ENCODE measurements at regions not wholly inside any gene's neighbourhood (a gene's known extent, or its start where the extent isn't known, plus 50 kb on each side); places are given as distances from the start of the nearest gene placed in this dataset.

DNA sequence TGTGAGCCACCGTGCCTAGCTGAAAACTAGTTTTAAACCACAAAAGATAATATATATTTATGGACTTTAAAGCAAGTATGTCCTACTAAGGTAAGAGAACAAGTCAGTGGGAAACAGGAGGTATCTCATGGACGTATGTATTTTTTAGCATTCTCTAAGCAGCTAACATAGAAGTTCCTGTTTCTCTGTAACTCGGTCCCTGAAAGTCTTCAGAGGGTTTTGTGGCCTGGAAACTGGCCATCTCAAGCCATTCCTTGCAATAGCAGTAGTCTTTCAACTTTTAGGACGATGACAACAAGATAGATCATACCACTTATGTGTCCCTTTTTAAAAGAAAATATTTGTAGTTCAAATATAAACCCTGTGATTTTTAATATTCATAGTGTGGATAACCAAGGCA, 95.6 kb upstream of the RALGAPA2 start:
- intact Hi-C loops (cut with DNase I; ENCODE audit: low total_unique reads) = no loop called here

DNA sequence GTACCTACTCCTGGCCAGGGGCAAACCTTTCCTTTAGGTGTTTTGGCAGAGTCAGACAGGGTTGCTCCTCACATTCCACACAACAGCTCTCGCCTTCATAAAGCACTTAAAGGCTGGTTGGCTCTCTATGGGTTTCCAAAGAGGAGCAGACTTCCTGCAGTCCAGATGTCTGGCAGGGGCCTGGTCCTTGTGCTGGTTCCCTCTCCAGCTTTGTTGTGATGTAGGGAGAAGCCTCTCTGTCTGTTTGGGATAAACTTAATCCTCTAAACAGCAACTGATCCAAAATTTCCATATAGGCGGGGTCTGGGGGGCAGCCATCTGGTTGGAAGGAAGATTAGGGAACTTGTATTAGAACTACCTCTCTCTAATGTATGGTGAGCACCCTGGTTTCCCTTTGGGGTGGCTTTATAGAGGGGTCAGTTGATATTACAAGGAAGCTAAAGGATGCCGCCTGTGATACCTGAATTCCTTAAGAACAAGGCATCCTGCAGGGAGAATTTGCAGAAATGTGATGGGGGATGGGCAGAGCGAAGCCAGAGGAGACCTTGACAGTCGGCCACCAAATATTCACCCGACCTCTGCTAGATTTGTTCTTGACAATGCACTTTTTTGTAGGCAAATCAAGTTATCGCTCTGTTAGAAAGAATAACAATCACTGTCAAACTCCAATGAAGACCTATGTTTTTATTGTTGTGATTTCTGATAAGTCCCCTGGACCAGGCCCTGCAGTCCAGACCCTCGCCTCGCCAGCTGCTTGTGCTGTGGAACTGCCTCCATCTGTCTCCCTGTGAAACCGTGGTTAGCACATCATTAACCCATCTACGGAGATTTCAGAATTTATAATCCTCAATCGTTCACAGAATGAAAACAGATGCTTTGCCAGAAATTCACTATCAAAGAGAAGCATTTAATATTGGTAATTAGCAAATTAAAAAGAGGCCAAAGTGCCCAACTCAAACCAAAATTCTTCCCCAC, 94.0 kb upstream of the RALGAPA2 start:
- Histone ChIP-seq H3K4me1 (peaks cover 0 to 4% of the 10 kb centered on the region in 2 donors), H3K27ac (no peak overlapping the region), H3K27me3 (no peaks in the 10 kb centered on the region), H3K36me3 (no peaks in the 10 kb centered on the region), H3K4me3 (no peak overlapping the region), H3K9me3 (no peaks in the 10 kb centered on the region)
- TF ChIP-seq, protein P1, sequence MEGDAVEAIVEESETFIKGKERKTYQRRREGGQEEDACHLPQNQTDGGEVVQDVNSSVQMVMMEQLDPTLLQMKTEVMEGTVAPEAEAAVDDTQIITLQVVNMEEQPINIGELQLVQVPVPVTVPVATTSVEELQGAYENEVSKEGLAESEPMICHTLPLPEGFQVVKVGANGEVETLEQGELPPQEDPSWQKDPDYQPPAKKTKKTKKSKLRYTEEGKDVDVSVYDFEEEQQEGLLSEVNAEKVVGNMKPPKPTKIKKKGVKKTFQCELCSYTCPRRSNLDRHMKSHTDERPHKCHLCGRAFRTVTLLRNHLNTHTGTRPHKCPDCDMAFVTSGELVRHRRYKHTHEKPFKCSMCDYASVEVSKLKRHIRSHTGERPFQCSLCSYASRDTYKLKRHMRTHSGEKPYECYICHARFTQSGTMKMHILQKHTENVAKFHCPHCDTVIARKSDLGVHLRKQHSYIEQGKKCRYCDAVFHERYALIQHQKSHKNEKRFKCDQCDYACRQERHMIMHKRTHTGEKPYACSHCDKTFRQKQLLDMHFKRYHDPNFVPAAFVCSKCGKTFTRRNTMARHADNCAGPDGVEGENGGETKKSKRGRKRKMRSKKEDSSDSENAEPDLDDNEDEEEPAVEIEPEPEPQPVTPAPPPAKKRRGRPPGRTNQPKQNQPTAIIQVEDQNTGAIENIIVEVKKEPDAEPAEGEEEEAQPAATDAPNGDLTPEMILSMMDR (IDR thresholded peaks at IDR 0.05 in 4 of 5, conservative IDR thresholded peaks at IDR 0.05 in 1 of 5) = no peak
- TF ChIP-seq POLR2A (IDR thresholded peaks at IDR 0.05) = no peak
- intact Hi-C loops (cut with DNase I; ENCODE audit: low total_unique reads) (no loop called here), in situ Hi-C loops (cut with MboI; ENCODE audit: low sequenced_read_pairs in 4 of 4) (no loop called here)
- no peak for ATAC-seq
- no peak for DNase-seq

More for the DNA sequence above, 95.6 kb upstream of the RALGAPA2 start:
- TF ChIP-seq, protein P1 (IDR thresholded peaks at IDR 0.05 in 4 of 5, conservative IDR thresholded peaks at IDR 0.05 in 1 of 5) = no peak
- no peak for TF ChIP-seq POLR2A (IDR thresholded peaks at IDR 0.05)
- DNase-seq = no peak
- in situ Hi-C loops (cut with MboI; ENCODE audit: low sequenced_read_pairs in 4 of 4) = no loop called here
- H3K4me3 ChIP-seq = no peak overlapping the region
- no peak overlapping the region for H3K27ac ChIP-seq
- H3K4me1 ChIP-seq = peaks cover 0 to 2% of the 10 kb centered on the region in 2 donors
- H3K9me3 ChIP-seq = no peaks in the 10 kb centered on the region
- ATAC-seq = no peak
- no peaks in the 10 kb centered on the region for H3K36me3 ChIP-seq
- H3K27me3 ChIP-seq = no peaks in the 10 kb centered on the region

DNA sequence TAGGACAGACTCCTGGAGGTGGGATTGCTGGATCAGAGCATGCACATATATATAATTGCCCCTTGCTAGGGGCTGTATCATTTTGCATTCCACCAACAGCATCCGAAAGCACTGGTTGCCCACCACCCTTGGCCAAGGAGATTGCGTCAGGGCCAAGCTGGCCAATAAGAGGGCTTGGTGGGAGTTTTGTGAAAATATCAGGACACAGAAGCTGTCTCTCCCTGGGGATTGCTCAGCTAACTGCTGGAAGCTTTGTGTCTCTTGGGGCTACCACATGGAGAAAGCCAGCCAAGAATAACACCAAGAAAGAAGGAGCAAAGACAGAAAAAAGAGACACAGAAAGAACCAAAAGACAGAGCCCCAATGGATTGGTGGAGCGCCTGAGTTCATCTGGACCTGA, 90.6 kb upstream of the RALGAPA2 start:
- DNase-seq = no peak
- TF ChIP-seq, protein P1 (IDR thresholded peaks at IDR 0.05 in 4 of 5, conservative IDR thresholded peaks at IDR 0.05 in 1 of 5) = no peak
- TF ChIP-seq POLR2A (IDR thresholded peaks at IDR 0.05) = no peak
- no peak for ATAC-seq

DNA sequence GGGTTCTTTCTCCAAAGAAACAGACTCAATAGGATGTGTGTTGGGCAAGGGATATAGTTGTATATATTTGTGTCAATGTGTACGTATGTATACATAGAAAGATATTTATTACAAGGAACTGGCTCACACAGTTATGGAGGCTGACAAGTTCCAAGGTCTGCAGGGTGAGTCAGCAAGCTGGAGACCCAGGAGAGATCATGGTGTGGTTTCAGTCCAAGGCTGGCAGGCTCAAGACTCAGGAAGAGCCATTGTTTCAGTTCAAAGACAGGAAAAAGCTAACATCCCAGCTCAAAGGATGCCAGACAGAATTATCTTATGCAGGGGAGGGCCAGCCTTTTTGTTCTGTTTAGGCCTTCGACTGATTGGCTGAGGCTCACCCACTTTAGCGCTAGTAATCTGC, 89.9 kb upstream of the RALGAPA2 start:
- Histone ChIP-seq H3K9me3 (no peaks in the 10 kb centered on the region), H3K27ac (no peak overlapping the region), H3K4me3 (no peak overlapping the region), H3K4me1 (peaks cover 11 to 23% of the 10 kb centered on the region in 2 donors), H3K27me3 (no peaks in the 10 kb centered on the region), H3K36me3 (no peaks in the 10 kb centered on the region)
- ATAC-seq = peak in 1 of 2 donors; percentile 45
- DNase-seq = no peak
- in situ Hi-C loops (cut with MboI; ENCODE audit: low sequenced_read_pairs in 4 of 4) (no loop called here), intact Hi-C loops (cut with DNase I; ENCODE audit: low total_unique reads) (no loop called here)
- TF ChIP-seq, protein P1 (IDR thresholded peaks at IDR 0.05 in 4 of 5, conservative IDR thresholded peaks at IDR 0.05 in 1 of 5) = no peak
- TF ChIP-seq POLR2A (IDR thresholded peaks at IDR 0.05) = no peak

More for the DNA sequence above, 90.6 kb upstream of the RALGAPA2 start:
- intact Hi-C loops (cut with DNase I; ENCODE audit: low total_unique reads) = no loop called here
- H3K9me3 ChIP-seq = no peaks in the 10 kb centered on the region
- no peaks in the 10 kb centered on the region for H3K36me3 ChIP-seq
- peaks cover 11 to 23% of the 10 kb centered on the region in 2 donors for H3K4me1 ChIP-seq
- H3K27me3 ChIP-seq = no peaks in the 10 kb centered on the region
- no peak overlapping the region for H3K4me3 ChIP-seq
- in situ Hi-C loops (cut with MboI; ENCODE audit: low sequenced_read_pairs in 4 of 4) = no loop called here
- H3K27ac ChIP-seq = no peak overlapping the region
